ENCODE measurements at regions not wholly inside any gene's neighbourhood (a gene's known extent, or its start where the extent isn't known, plus 50 kb on each side); places are given as distances from the start of the nearest gene placed in this dataset.

DNA sequence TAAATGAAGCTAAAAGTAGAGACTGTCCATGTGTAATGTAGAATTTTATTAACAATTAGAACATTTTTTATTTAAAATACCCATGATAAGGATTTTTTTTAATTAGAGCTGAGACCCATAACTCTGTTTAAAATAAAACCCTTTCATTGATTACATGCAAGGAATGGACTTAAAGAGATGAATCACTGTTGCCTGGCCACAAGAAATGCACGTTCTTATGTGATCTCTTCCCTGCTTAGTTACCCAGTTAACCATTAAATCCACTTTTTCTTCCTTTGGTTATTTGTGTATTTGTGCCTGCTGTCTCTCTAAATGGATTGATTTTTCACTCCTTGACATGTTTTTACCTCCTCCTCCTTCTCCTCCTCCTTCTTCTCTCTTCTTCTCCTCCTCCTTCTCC, 83.3 kb upstream of the SLITRK3 start:
- TF ChIP-seq, protein P1, sequence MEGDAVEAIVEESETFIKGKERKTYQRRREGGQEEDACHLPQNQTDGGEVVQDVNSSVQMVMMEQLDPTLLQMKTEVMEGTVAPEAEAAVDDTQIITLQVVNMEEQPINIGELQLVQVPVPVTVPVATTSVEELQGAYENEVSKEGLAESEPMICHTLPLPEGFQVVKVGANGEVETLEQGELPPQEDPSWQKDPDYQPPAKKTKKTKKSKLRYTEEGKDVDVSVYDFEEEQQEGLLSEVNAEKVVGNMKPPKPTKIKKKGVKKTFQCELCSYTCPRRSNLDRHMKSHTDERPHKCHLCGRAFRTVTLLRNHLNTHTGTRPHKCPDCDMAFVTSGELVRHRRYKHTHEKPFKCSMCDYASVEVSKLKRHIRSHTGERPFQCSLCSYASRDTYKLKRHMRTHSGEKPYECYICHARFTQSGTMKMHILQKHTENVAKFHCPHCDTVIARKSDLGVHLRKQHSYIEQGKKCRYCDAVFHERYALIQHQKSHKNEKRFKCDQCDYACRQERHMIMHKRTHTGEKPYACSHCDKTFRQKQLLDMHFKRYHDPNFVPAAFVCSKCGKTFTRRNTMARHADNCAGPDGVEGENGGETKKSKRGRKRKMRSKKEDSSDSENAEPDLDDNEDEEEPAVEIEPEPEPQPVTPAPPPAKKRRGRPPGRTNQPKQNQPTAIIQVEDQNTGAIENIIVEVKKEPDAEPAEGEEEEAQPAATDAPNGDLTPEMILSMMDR (conservative IDR thresholded peaks at IDR 0.05; ENCODE audit: low read depth in 2 of 2): no peak
- TF ChIP-seq EZH2phosphoT487 (IDR thresholded peaks at IDR 0.05; ENCODE audit: unreplicated experiment) (no peak), ZNF114 (CRISPR knock-in tag; IDR thresholded peaks at IDR 0.05) (no peak), CREB1 (CRISPR knock-in tag; IDR thresholded peaks at IDR 0.05; ENCODE audit: low read depth) (no peak), EZH2 (IDR thresholded peaks at IDR 0.05; ENCODE audit: low read depth, unreplicated experiment) (no peak), JUNB (IDR thresholded peaks at IDR 0.05; ENCODE audit: unreplicated experiment) (no peak), POLR2AphosphoS5 (IDR thresholded peaks at IDR 0.05; ENCODE audit: low read depth) (no peak), STAT1 (IDR thresholded peaks at IDR 0.05; ENCODE audit: unreplicated experiment) (no peak), ZNF331 (CRISPR knock-in tag; IDR thresholded peaks at IDR 0.05; ENCODE audit: low read depth) (no peak), NANOG (IDR thresholded peaks at IDR 0.05; ENCODE audit: borderline replicate concordance) (no peak)
- TF ChIP-seq, protein P2, sequence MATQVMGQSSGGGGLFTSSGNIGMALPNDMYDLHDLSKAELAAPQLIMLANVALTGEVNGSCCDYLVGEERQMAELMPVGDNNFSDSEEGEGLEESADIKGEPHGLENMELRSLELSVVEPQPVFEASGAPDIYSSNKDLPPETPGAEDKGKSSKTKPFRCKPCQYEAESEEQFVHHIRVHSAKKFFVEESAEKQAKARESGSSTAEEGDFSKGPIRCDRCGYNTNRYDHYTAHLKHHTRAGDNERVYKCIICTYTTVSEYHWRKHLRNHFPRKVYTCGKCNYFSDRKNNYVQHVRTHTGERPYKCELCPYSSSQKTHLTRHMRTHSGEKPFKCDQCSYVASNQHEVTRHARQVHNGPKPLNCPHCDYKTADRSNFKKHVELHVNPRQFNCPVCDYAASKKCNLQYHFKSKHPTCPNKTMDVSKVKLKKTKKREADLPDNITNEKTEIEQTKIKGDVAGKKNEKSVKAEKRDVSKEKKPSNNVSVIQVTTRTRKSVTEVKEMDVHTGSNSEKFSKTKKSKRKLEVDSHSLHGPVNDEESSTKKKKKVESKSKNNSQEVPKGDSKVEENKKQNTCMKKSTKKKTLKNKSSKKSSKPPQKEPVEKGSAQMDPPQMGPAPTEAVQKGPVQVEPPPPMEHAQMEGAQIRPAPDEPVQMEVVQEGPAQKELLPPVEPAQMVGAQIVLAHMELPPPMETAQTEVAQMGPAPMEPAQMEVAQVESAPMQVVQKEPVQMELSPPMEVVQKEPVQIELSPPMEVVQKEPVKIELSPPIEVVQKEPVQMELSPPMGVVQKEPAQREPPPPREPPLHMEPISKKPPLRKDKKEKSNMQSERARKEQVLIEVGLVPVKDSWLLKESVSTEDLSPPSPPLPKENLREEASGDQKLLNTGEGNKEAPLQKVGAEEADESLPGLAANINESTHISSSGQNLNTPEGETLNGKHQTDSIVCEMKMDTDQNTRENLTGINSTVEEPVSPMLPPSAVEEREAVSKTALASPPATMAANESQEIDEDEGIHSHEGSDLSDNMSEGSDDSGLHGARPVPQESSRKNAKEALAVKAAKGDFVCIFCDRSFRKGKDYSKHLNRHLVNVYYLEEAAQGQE (IDR thresholded peaks at IDR 0.05; ENCODE audit: unreplicated experiment): no peak
- TF ChIP-seq, protein P3, sequence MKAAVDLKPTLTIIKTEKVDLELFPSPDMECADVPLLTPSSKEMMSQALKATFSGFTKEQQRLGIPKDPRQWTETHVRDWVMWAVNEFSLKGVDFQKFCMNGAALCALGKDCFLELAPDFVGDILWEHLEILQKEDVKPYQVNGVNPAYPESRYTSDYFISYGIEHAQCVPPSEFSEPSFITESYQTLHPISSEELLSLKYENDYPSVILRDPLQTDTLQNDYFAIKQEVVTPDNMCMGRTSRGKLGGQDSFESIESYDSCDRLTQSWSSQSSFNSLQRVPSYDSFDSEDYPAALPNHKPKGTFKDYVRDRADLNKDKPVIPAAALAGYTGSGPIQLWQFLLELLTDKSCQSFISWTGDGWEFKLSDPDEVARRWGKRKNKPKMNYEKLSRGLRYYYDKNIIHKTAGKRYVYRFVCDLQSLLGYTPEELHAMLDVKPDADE (IDR thresholded peaks at IDR 0.05): no peak
- TF ChIP-seq, protein P4, sequence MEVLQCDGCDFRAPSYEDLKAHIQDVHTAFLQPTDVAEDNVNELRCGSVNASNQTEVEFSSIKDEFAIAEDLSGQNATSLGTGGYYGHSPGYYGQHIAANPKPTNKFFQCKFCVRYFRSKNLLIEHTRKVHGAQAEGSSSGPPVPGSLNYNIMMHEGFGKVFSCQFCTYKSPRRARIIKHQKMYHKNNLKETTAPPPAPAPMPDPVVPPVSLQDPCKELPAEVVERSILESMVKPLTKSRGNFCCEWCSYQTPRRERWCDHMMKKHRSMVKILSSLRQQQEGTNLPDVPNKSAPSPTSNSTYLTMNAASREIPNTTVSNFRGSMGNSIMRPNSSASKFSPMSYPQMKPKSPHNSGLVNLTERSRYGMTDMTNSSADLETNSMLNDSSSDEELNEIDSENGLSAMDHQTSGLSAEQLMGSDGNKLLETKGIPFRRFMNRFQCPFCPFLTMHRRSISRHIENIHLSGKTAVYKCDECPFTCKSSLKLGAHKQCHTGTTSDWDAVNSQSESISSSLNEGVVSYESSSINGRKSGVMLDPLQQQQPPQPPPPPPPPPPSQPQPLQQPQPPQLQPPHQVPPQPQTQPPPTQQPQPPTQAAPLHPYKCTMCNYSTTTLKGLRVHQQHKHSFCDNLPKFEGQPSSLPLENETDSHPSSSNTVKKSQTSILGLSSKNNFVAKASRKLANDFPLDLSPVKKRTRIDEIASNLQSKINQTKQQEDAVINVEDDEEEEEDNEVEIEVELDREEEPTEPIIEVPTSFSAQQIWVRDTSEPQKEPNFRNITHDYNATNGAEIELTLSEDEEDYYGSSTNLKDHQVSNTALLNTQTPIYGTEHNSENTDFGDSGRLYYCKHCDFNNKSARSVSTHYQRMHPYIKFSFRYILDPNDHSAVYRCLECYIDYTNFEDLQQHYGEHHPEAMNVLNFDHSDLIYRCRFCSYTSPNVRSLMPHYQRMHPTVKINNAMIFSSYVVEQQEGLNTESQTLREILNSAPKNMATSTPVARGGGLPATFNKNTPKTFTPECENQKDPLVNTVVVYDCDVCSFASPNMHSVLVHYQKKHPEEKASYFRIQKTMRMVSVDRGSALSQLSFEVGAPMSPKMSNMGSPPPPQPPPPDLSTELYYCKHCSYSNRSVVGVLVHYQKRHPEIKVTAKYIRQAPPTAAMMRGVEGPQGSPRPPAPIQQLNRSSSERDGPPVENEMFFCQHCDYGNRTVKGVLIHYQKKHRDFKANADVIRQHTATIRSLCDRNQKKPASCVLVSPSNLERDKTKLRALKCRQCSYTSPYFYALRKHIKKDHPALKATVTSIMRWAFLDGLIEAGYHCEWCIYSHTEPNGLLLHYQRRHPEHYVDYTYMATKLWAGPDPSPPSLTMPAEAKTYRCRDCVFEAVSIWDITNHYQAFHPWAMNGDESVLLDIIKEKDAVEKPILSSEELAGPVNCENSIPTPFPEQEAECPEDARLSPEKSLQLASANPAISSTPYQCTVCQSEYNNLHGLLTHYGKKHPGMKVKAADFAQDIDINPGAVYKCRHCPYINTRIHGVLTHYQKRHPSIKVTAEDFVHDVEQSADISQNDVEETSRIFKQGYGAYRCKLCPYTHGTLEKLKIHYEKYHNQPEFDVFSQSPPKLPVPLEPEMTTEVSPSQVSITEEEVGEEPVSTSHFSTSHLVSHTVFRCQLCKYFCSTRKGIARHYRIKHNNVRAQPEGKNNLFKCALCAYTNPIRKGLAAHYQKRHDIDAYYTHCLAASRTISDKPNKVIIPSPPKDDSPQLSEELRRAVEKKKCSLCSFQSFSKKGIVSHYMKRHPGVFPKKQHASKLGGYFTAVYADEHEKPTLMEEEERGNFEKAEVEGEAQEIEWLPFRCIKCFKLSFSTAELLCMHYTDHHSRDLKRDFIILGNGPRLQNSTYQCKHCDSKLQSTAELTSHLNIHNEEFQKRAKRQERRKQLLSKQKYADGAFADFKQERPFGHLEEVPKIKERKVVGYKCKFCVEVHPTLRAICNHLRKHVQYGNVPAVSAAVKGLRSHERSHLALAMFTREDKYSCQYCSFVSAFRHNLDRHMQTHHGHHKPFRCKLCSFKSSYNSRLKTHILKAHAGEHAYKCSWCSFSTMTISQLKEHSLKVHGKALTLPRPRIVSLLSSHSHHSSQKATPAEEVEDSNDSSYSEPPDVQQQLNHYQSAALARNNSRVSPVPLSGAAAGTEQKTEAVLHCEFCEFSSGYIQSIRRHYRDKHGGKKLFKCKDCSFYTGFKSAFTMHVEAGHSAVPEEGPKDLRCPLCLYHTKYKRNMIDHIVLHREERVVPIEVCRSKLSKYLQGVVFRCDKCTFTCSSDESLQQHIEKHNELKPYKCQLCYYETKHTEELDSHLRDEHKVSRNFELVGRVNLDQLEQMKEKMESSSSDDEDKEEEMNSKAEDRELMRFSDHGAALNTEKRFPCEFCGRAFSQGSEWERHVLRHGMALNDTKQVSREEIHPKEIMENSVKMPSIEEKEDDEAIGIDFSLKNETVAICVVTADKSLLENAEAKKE (CRISPR knock-in tag; IDR thresholded peaks at IDR 0.05): no peak

Data from GM23338 (cell line).